Adrenal gland (tissue), 5 donors: ENCODE measurements at regions not wholly inside any gene's neighbourhood (a gene's known extent, or its start where the extent isn't known, plus 50 kb on each side); places are given as distances from the start of the nearest gene placed in this dataset.

Experiments
- POLR2A ChIP-seq, 2 donors: fragments of 450-650 bp; IDR thresholded peaks; one replicate each; pipeline ENCODE4 v1.6.1; 2017; ENCODE audit warnings: antibody characterized with exemption in 2 of 2, mild to moderate bottlenecking in 2 of 2, moderate library complexity in 1 of 2
- TF ChIP-seq, protein P1 (sequence below), 6 experiments: fragments of 450-650 bp in 4 of 6; fragments of 200-600 bp in 2 of 6; sonication (generic) in 1 of 6; IDR thresholded peaks; 1 replicate in 5 of 6; 2 replicates in 1 of 6; pipeline versions ENCODE4 v1.5.1 to v1.8.0; 2016 to 2021; ENCODE audit warnings: antibody characterized with exemption in 6 of 6, mild to moderate bottlenecking in 2 of 6, moderate library complexity in 1 of 6
- donor health status: DM: no; HTN: no; CAD: no.

DNA sequence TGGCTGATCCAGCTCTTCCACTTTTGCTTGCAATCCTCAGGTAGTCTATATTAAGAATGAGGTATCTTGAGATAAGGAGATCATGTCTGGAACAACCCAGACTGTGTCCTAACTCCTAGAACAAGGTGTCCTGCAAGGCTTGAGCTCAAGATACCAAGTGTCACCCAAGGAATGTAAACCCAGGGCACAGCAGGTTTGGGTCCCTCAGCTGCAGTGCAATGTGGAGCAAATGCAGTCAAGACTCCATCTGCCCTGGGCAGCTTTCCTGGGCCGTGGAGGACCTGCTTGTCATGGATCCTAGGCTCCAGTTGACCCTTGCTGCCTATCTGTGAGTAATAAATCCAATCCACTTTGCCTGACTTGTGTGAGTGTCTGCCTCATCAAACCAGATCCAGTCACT is 166.1 kb downstream of the OTOR start:
- TF ChIP-seq, protein P1, sequence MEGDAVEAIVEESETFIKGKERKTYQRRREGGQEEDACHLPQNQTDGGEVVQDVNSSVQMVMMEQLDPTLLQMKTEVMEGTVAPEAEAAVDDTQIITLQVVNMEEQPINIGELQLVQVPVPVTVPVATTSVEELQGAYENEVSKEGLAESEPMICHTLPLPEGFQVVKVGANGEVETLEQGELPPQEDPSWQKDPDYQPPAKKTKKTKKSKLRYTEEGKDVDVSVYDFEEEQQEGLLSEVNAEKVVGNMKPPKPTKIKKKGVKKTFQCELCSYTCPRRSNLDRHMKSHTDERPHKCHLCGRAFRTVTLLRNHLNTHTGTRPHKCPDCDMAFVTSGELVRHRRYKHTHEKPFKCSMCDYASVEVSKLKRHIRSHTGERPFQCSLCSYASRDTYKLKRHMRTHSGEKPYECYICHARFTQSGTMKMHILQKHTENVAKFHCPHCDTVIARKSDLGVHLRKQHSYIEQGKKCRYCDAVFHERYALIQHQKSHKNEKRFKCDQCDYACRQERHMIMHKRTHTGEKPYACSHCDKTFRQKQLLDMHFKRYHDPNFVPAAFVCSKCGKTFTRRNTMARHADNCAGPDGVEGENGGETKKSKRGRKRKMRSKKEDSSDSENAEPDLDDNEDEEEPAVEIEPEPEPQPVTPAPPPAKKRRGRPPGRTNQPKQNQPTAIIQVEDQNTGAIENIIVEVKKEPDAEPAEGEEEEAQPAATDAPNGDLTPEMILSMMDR (IDR thresholded peaks at IDR 0.05) = no peak
- TF ChIP-seq POLR2A (IDR thresholded peaks at IDR 0.05) = no peak
